ENCODE measurements at regions not wholly inside any gene's neighbourhood (a gene's known extent, or its start where the extent isn't known, plus 50 kb on each side); places are given as distances from the start of the nearest gene placed in this dataset.

- WGBS = 94% methylated on average over 2 of the region's 2 CpGs
- Histone ChIP-seq H3K36me3 (ENCODE audit: control insufficient read depth in 4 of 4, insufficient read depth in 3 of 4, low read depth in 1 of 4, low read length in 3 of 4) (no peaks in the 10 kb centered on the region), H3K9ac (ENCODE audit: low read depth in 1 of 2, low read length in 2 of 2) (no peak overlapping the region), H3K27me3 (ENCODE audit: control insufficient read depth in 4 of 4, insufficient read depth in 4 of 4, low read length in 3 of 4) (no peaks in the 10 kb centered on the region), H3K4me3 (ENCODE audit: low read depth in 1 of 3, low read length in 3 of 3) (no peak overlapping the region), H3K9me3 (ENCODE audit: control insufficient read depth in 4 of 4, low read length in 3 of 4) (peaks cover 0 to 2% (median 0%) of the 10 kb centered on the region in 4 donors), H3K4me1 (ENCODE audit: control insufficient read depth in 4 of 4, insufficient read depth in 4 of 4, low read length in 3 of 4) (no peaks in the 10 kb centered on the region), H3K27ac (ENCODE audit: low read depth in 1 of 2, low read length in 2 of 2) (no peak overlapping the region)
- TF ChIP-seq EGR1 (IDR thresholded peaks at IDR 0.05; ENCODE audit: low read depth in 2 of 2) = no peak
- no peak for TF ChIP-seq ATF3 (IDR thresholded peaks at IDR 0.05)
- no peak for TF ChIP-seq SP1 (IDR thresholded peaks at IDR 0.05)
- TF ChIP-seq ZBTB33 (IDR thresholded peaks at IDR 0.05) = no peak
- no peak for TF ChIP-seq NR2F2 (IDR thresholded peaks at IDR 0.05)
- TF ChIP-seq MAX (IDR thresholded peaks at IDR 0.05) = no peak
- TF ChIP-seq TAF1 (conservative IDR thresholded peaks at IDR 0.05) = no peak
- TF ChIP-seq HNF4A (conservative IDR thresholded peaks at IDR 0.05) = no peak
- TF ChIP-seq REST (IDR thresholded peaks at IDR 0.05) = no peak
- TF ChIP-seq FOXA1 (IDR thresholded peaks at IDR 0.05) = no peak
- TF ChIP-seq JUND (IDR thresholded peaks at IDR 0.05) = no peak
- no peak for TF ChIP-seq FOXA2 (IDR thresholded peaks at IDR 0.05)
- no peak for TF ChIP-seq HNF4G (IDR thresholded peaks at IDR 0.05)
- no peak for TF ChIP-seq CTCF (IDR thresholded peaks at IDR 0.05; ENCODE audit: low read depth, low read length, missing input control)
- TF ChIP-seq RAD21 (IDR thresholded peaks at IDR 0.05) = no peak
- no peak for TF ChIP-seq RXRA (IDR thresholded peaks at IDR 0.05)
- no peak for TF ChIP-seq YY1 (IDR thresholded peaks at IDR 0.05)
- TF ChIP-seq GABPA (IDR thresholded peaks at IDR 0.05 in 1 of 2, conservative IDR thresholded peaks at IDR 0.05 in 1 of 2) = no peak
- DNase-seq (ENCODE audit: low spot score) = no peak
Measured at GRCh38 chr4:103499094-103499493, 220.7 kb downstream of the TACR3 start.

All from liver (tissue), 8 donors.